MM.1S (cell line): ENCODE measurements at regions not wholly inside any gene's neighbourhood (a gene's known extent, or its start where the extent isn't known, plus 50 kb on each side); places are given as distances from the start of the nearest gene placed in this dataset.

ENCODE experiments used
- EZH2 ChIP-seq: fragments of 300-600 bp; sonication (generic); optimal IDR thresholded peaks from 2 replicates; pipeline ENCODE3; 2017; ENCODE audit warnings: low read depth, mild to moderate bottlenecking, antibody characterized with exemption, low read length, mixed read lengths
- EZH2phosphoT487 ChIP-seq: fragments of 300-600 bp; sonication (generic); IDR thresholded peaks from 2 replicates; pipeline ENCODE4 v1.6.1; 2018; ENCODE audit warnings: antibody characterized with exemption, low read length
- TF ChIP-seq, protein P1 (sequence below): fragments of 300-600 bp; sonication (generic); IDR thresholded peaks from 2 replicates; pipeline ENCODE4 v1.5.1; 2016; ENCODE audit warnings: antibody characterized with exemption, low read length, mixed read lengths

DNA sequence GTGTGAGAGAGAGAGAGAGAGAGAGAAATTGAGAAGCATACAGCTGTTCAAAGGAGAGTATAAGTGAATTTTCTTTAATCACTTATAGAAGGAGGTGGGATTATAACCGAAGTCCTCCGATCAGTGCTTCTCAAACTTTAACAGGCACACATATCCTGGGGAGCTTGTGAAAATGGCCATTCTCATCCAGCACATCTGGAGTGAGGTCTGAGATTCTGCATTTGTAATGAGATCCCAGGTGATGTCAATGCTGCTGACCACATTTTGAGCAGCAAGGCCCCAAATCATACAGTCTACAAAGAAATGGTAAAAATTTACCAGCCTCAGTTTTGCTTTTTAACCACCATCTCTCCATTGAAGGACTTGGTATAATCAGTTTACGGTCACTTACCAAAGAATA, 219.0 kb downstream of the PTEN start:
- TF ChIP-seq, protein P1, sequence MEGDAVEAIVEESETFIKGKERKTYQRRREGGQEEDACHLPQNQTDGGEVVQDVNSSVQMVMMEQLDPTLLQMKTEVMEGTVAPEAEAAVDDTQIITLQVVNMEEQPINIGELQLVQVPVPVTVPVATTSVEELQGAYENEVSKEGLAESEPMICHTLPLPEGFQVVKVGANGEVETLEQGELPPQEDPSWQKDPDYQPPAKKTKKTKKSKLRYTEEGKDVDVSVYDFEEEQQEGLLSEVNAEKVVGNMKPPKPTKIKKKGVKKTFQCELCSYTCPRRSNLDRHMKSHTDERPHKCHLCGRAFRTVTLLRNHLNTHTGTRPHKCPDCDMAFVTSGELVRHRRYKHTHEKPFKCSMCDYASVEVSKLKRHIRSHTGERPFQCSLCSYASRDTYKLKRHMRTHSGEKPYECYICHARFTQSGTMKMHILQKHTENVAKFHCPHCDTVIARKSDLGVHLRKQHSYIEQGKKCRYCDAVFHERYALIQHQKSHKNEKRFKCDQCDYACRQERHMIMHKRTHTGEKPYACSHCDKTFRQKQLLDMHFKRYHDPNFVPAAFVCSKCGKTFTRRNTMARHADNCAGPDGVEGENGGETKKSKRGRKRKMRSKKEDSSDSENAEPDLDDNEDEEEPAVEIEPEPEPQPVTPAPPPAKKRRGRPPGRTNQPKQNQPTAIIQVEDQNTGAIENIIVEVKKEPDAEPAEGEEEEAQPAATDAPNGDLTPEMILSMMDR = no peak
- TF ChIP-seq EZH2 (no peak), EZH2phosphoT487 (no peak)
